SK-N-SH (cell line): ENCODE measurements at regions not wholly inside any gene's neighbourhood (a gene's known extent, or its start where the extent isn't known, plus 50 kb on each side); places are given as distances from the start of the nearest gene placed in this dataset.

Source experiments
- CTCF ChIA-PET: fragments of 300-600, 350-600 bp; formaldehyde crosslinking; extraction: SDS; loops from one replicate; lab custom pipeline; 2021; lab: Yijun Ruan, JAX
- POLR2A ChIA-PET: fragments of 350-600 bp; sonication (Branson Sonifier 250); formaldehyde crosslinking; extraction: SDS; loops from one replicate; lab custom pipeline; 2020; ENCODE audit warnings: antibody characterized with exemption, inconsistent platforms; lab: Yijun Ruan, JAX
- DNase-seq: peaks from one replicate; pipeline ENCODE4 v3.0.0; 2012
- H2AFZ ChIP-seq: fragments of 200-600 bp; sonication (generic); 2 replicates; pipeline ENCODE4 v1.8.1; 2016; ENCODE audit warnings: antibody characterized with exemption, mild to moderate bottlenecking, low read depth
- H3F3A ChIP-seq: fragments of 200-600 bp; sonication (generic); replicated peaks from 2 replicates; pipeline ENCODE3; 2016; ENCODE audit warnings: antibody characterized with exemption, mild to moderate bottlenecking; ENCODE audit not compliant: insufficient read depth
- H3K27ac ChIP-seq, 2 experiments: fragments of 200-500 bp in 1 of 2; fragments of 200-600 bp in 1 of 2; sonication (Bioruptor generic) in 1 of 2; sonication (generic), shearing (Covaris generic) in 1 of 2; 2 replicates each; pipeline versions ENCODE4 v1.5.1 to v1.6.1; 2014 to 2016; ENCODE audit warnings: low read depth in 2 of 2, inconsistent platforms in 1 of 2, low read length in 1 of 2, mild to moderate bottlenecking in 1 of 2, mixed read lengths in 1 of 2
- H3K27me3 ChIP-seq: fragments of 200-600 bp; sonication (generic), shearing (Covaris generic); 2 replicates; pipeline ENCODE4 v1.6.1; 2016; ENCODE audit warnings: mixed run types; ENCODE audit not compliant: insufficient read depth
- H3K36me3 ChIP-seq, 2 experiments: fragments of 200-500 bp in 1 of 2; fragments of 200-600 bp in 1 of 2; sonication (Bioruptor generic) in 1 of 2; sonication (generic) in 1 of 2; replicated peaks in 1 of 2; 2 replicates each; pipeline versions ENCODE3 to v1.5.1; 2014 to 2016; ENCODE audit warnings: low read length in 1 of 2, mild to moderate bottlenecking in 1 of 2; ENCODE audit not compliant: insufficient read depth in 2 of 2, control insufficient read depth in 1 of 2
- H3K4me1 ChIP-seq, 2 experiments: fragments of 200-500 bp in 1 of 2; fragments of 200-600 bp in 1 of 2; sonication (Bioruptor generic) in 1 of 2; sonication (generic), shearing (Covaris generic) in 1 of 2; 2 replicates each; pipeline versions ENCODE4 v1.5.1 to v1.6.1; 2014 to 2016; ENCODE audit warnings: low read depth in 1 of 2, low read length in 1 of 2, mixed run types in 1 of 2; ENCODE audit not compliant: insufficient read depth in 2 of 2, control insufficient read depth in 1 of 2
- H3K4me2 ChIP-seq: fragments of 200-600 bp; sonication (generic), shearing (Covaris generic); 2 replicates; pipeline ENCODE4 v1.6.1; 2017; ENCODE audit warnings: mixed run types
- H3K4me3 ChIP-seq, 2 experiments: fragments of 200-500 bp in 1 of 2; fragments of 200-600 bp in 1 of 2; sonication (Bioruptor generic) in 1 of 2; sonication (generic), shearing (Covaris generic) in 1 of 2; 2 replicates each; pipeline versions ENCODE4 v1.5.1 to v1.8.1; 2014 to 2016; ENCODE audit warnings: low read depth in 2 of 2, inconsistent platforms in 1 of 2, low read length in 1 of 2, mild to moderate bottlenecking in 1 of 2, mixed read lengths in 1 of 2, moderate library complexity in 1 of 2
- H3K79me2 ChIP-seq: fragments of 200-600 bp; sonication (generic); 2 replicates; pipeline ENCODE4 v1.8.1; 2017; ENCODE audit warnings: mild to moderate bottlenecking; ENCODE audit not compliant: insufficient read depth
- H3K9ac ChIP-seq: fragments of 200-600 bp; sonication (generic); 2 replicates; pipeline ENCODE4 v1.6.1; 2017; ENCODE audit warnings: mixed run types
- H3K9me2 ChIP-seq: fragments of 200-600 bp; sonication (generic); 2 replicates; pipeline ENCODE4 v1.6.1; 2017; ENCODE audit warnings: mixed run types
- H3K9me3 ChIP-seq: fragments of 200-600 bp; sonication (generic); 2 replicates; pipeline ENCODE4 v1.6.1; 2017; ENCODE audit warnings: mixed run types, mild to moderate bottlenecking, moderate library complexity
- H4K20me1 ChIP-seq: fragments of 200-600 bp; sonication (generic); 2 replicates; pipeline ENCODE4 v1.6.1; 2017; ENCODE audit warnings: mild to moderate bottlenecking, mixed run types; ENCODE audit not compliant: insufficient read depth
- CHD2 ChIP-seq: fragments of 150-350 bp; IDR thresholded peaks from 2 replicates; pipeline ENCODE4 v1.6.1; 2018; ENCODE audit warnings: low read length; ENCODE audit not compliant: partially characterized antibody
- CTCF ChIP-seq: fragments of 200-600 bp; sonication (generic); IDR thresholded peaks from 2 replicates; pipeline ENCODE4 v1.6.1; 2017; ENCODE audit warnings: antibody characterized with exemption, mild to moderate bottlenecking, moderate library complexity
- EP300 ChIP-seq, 2 experiments: IDR thresholded peaks; 2 replicates each; pipeline versions ENCODE4 v1.4.0 to v1.6.1; 2012; ENCODE audit warnings: borderline replicate concordance in 1 of 2, low read depth in 1 of 2, low read length in 1 of 2
- FOXM1 ChIP-seq: IDR thresholded peaks from 2 replicates; pipeline ENCODE4 v1.4.0; 2012; ENCODE audit warnings: low read depth, mild to moderate bottlenecking
- IRF3 ChIP-seq: fragments of 150-350 bp; IDR thresholded peaks from 2 replicates; pipeline ENCODE4 v1.6.1; 2016; ENCODE audit warnings: mild to moderate bottlenecking, low read depth, low read length
- JUND ChIP-seq: IDR thresholded peaks from 2 replicates; pipeline ENCODE4 v1.4.0; 2012
- MAX ChIP-seq: IDR thresholded peaks from 2 replicates; pipeline ENCODE4 v1.4.0; 2012; ENCODE audit warnings: low read depth
- NFIC ChIP-seq: IDR thresholded peaks from 2 replicates; pipeline ENCODE4 v1.4.0; 2012; ENCODE audit warnings: borderline replicate concordance
- POLR2AphosphoS5 ChIP-seq: IDR thresholded peaks from 2 replicates; pipeline ENCODE4 v1.6.1; 2012; ENCODE audit warnings: low read depth, low read length
- REST ChIP-seq: IDR thresholded peaks from 2 replicates; pipeline ENCODE4 v1.6.1; 2012; ENCODE audit warnings: mild to moderate bottlenecking, low read depth, low read length, moderate library complexity
- RXRA ChIP-seq: IDR thresholded peaks from 2 replicates; pipeline ENCODE4 v1.4.0; 2012; ENCODE audit warnings: low read depth, mild to moderate bottlenecking, borderline replicate concordance
- SIN3A ChIP-seq: IDR thresholded peaks from 2 replicates; pipeline ENCODE4 v1.6.1; 2012; ENCODE audit warnings: low read depth, mild to moderate bottlenecking, low read length, moderate library complexity, borderline replicate concordance
- SMC3 ChIP-seq: IDR thresholded peaks from 2 replicates; pipeline ENCODE4 v1.6.1; 2012; ENCODE audit warnings: low read depth, low read length, improper control_type of control experiment
- TAF1 ChIP-seq: IDR thresholded peaks from 2 replicates; pipeline ENCODE4 v1.6.1; 2012; ENCODE audit warnings: low read depth, mild to moderate bottlenecking, low read length, moderate library complexity, borderline replicate concordance
- TCF12 ChIP-seq: IDR thresholded peaks from 2 replicates; pipeline ENCODE4 v1.4.0; 2012
- TEAD4 ChIP-seq: IDR thresholded peaks from 2 replicates; pipeline ENCODE4 v1.4.0; 2012; ENCODE audit warnings: mild to moderate bottlenecking, borderline replicate concordance; ENCODE audit not compliant: insufficient read depth
- USF1 ChIP-seq: IDR thresholded peaks from 2 replicates; pipeline ENCODE4 v1.4.0; 2012; ENCODE audit warnings: low read depth, borderline replicate concordance
- YY1 ChIP-seq: IDR thresholded peaks from 2 replicates; pipeline ENCODE4 v1.4.0; 2012; ENCODE audit warnings: low read depth, mild to moderate bottlenecking

- CTCF ChIA-PET: interaction anchor here (1.6 to 5.1 kb wide), 2 partner anchors 12 to 15 kb away, joined by 5 to 54 read pairs; no protein-coding TSS in a partner anchor
Measured at GRCh38 chr17:71486261-71486660, 634.6 kb upstream of the SOX9 start.

GRCh38 chr17:71488851-71489250 lies 632.0 kb upstream of the SOX9 start:
- H3F3A ChIP-seq: peaks cover 4% of the 10 kb centered on the region
- H2AFZ ChIP-seq: no peak overlapping the region
- no peak overlapping the region for H3K9ac ChIP-seq
- H3K9me3 ChIP-seq: no peaks in the 10 kb centered on the region
- H3K4me2 ChIP-seq: no peak overlapping the region
- no peak overlapping the region for H3K27ac ChIP-seq
- H3K4me1 ChIP-seq: peaks cover 0 to 7% of the 10 kb centered on the region in 2 experiments; a peak in 1 of 4 replicates
- no peaks in the 10 kb centered on the region for H3K27me3 ChIP-seq
- POLR2A ChIA-PET: no interaction called here
- no peaks in the 10 kb centered on the region for H3K79me2 ChIP-seq
- no peaks in the 10 kb centered on the region for H4K20me1 ChIP-seq
- CTCF ChIA-PET: interaction anchor here (0.8 to 1.5 kb wide), 3 partner anchors 11 to 16 kb away, joined by 3 to 9 read pairs (median 3); no protein-coding TSS in a partner anchor
- no peaks in the 10 kb centered on the region for H3K9me2 ChIP-seq
- DNase-seq: no peak
- no peak overlapping the region for H3K4me3 ChIP-seq
- H3K36me3 ChIP-seq: no peaks in the 10 kb centered on the region
- TF ChIP-seq FOXM1 (no peak), EP300 (IDR thresholded peaks at IDR 0.05; ENCODE audit: borderline replicate concordance in 1 of 2, low read depth in 1 of 2, low read length in 1 of 2) (no peak), SMC3 (no peak), MAX (no peak), CTCF (no peak), TEAD4 (no peak), USF1 (no peak), SIN3A (no peak), TAF1 (no peak), YY1 (no peak), TCF12 (no peak), REST (no peak), RXRA (no peak), NFIC (no peak), CHD2 (no peak)

More at GRCh38 chr17:71486261-71486660, 634.6 kb upstream of the SOX9 start:
- Histone ChIP-seq H3K27ac (no peak overlapping the region), H4K20me1 (no peaks in the 10 kb centered on the region), H3F3A (no peaks in the 10 kb centered on the region), H3K36me3 (no peaks in the 10 kb centered on the region), H3K9ac (no peak overlapping the region), H3K9me3 (no peaks in the 10 kb centered on the region), H2AFZ (no peak overlapping the region), H3K27me3 (no peaks in the 10 kb centered on the region), H3K79me2 (no peaks in the 10 kb centered on the region), H3K9me2 (no peaks in the 10 kb centered on the region), H3K4me2 (no peak overlapping the region), H3K4me3 (no peak overlapping the region), H3K4me1 (no peaks in the 10 kb centered on the region; a peak in 1 of 4 replicates)
- POLR2A ChIA-PET: no interaction called here
- TF ChIP-seq JUND (no peak), MAX (no peak), RXRA (no peak), CHD2 (no peak), POLR2AphosphoS5 (no peak), IRF3 (no peak), SMC3 (no peak)
- DNase-seq: no peak
